RWPE1 (cell line): ENCODE measurements at regions not wholly inside any gene's neighbourhood (a gene's known extent, or its start where the extent isn't known, plus 50 kb on each side); places are given as distances from the start of the nearest gene placed in this dataset.

ENCODE experiments used
- CTCF ChIA-PET: fragments of 350-600 bp; sonication (Branson Sonifier 250); formaldehyde crosslinking; extraction: SDS; loops from one replicate; lab custom pipeline; 2021; lab: Yijun Ruan, JAX
- POLR2A ChIA-PET: fragments of 400-600 bp; formaldehyde crosslinking; extraction: SDS; loops from one replicate; lab custom pipeline; 2020; ENCODE audit warnings: antibody characterized with exemption; ENCODE audit not compliant: low non-redundant PET; lab: Yijun Ruan, JAX
- DNase-seq: peaks from one replicate; pipeline ENCODE4 v3.0.0; 2012; ENCODE audit warnings: low spot score
- H3K27ac ChIP-seq: fragments of 450-650 bp; 2 replicates; pipeline ENCODE4 v1.5.1; 2017
- TF ChIP-seq, protein P1 (sequence below): fragments of 450-650 bp; conservative IDR thresholded peaks from 2 replicates; pipeline ENCODE4 v1.5.1; 2017; ENCODE audit warnings: low read depth, mild to moderate bottlenecking

DNA sequence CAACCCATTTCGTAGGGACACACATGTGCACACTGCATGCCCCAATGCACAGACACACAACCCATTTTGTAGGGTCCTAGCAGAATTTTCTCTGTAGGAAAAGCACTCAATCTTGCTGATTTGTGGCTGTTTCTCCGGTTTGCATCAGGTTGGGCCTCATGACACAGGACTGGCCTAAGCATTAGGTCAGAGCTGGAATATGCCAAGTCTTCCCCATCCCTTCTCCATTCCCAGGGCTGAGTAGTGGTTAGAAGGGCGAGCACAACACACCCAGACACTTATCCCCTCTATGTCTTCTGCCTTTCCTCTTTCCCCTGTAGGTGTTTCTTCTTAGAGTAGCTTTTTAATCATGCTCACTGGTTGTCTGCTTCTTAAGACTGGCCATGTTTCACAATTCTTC is 295.9 kb downstream of the SOX11 start:
- H3K27ac ChIP-seq, result no peak overlapping the region
- TF ChIP-seq, protein P1, sequence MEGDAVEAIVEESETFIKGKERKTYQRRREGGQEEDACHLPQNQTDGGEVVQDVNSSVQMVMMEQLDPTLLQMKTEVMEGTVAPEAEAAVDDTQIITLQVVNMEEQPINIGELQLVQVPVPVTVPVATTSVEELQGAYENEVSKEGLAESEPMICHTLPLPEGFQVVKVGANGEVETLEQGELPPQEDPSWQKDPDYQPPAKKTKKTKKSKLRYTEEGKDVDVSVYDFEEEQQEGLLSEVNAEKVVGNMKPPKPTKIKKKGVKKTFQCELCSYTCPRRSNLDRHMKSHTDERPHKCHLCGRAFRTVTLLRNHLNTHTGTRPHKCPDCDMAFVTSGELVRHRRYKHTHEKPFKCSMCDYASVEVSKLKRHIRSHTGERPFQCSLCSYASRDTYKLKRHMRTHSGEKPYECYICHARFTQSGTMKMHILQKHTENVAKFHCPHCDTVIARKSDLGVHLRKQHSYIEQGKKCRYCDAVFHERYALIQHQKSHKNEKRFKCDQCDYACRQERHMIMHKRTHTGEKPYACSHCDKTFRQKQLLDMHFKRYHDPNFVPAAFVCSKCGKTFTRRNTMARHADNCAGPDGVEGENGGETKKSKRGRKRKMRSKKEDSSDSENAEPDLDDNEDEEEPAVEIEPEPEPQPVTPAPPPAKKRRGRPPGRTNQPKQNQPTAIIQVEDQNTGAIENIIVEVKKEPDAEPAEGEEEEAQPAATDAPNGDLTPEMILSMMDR, result no peak
- DNase-seq, result no peak
- ChIA-PET POLR2A (no interaction called here), CTCF (no interaction called here)

DNA sequence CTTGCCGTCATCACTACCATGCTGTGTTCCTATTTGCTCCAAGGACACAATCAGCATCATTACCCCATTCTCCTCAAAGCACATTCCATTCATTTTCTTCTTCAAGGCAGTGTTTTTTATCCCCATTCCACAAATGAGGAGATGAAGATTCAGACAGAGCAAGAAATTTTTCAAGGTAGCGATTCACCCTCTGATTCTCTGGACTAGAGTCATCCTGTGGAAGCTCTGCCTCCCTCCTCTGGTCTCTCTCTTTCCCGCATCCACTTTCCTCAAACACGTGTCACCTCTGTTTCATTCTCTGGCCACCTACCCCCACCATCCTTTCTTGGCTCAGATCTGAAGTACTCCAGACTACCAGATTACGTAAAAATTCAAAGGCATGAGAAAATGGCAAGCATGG is 297.9 kb downstream of the SOX11 start:
- H3K27ac ChIP-seq, result no peak overlapping the region
- ChIA-PET CTCF (no interaction called here), POLR2A (no interaction called here)
- TF ChIP-seq, protein P1, result no peak
- DNase-seq, result no peak

DNA sequence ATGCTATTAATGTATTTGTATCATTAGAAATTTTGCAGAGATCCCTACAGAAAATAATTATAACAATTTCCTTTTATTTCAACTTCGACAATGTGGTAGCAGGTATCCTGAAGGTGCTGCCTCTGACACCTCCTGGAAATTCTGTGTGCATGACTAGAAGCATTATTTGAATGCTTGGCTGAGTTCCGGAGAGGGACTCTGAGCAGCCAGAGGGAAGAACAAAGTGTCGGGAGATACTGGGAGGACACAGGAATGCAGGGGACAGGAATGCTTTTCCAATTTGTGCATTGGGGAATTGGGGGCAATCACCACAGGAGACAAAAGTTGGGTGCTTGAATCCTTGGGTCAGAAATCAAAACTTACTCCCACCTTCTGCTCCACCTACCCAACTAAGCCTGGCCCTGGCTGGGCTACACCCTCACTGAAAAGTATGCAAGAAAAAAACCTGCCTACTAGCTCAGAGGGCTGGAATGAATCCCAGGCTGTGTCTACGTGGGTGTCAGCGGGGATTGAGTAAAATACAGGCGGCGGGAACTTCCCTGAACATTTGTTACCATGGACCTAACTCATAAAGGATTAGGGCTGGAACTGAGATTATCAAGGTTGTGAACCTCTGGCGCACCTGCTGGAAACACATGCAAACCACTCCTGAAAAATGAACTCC is 299.3 kb downstream of the SOX11 start:
- no peak overlapping the region for H3K27ac ChIP-seq
- DNase-seq, result no peak
- POLR2A ChIA-PET, result no interaction called here
- TF ChIP-seq, protein P1, result no peak
- CTCF ChIA-PET, result no interaction called here

DNA sequence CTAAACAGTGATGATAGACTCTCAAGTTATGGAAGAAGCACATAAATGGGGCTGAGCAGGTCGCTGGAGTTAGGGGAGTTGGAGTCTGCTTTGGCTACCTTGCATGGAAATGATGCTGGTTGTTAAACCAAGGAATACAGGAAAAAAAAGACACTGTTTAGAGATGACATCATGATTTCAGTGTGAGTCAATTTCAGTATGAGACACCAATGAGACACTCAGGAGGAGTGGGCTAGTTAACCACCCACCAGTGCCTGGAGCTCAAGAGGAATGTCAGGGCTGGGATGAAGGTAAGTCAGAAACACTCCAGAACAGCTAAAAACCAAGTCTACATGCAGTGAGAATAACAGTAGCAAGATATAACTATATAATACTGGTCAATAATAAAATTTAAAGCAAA is 303.6 kb downstream of the SOX11 start:
- no peak for DNase-seq
- ChIA-PET CTCF (no interaction called here), POLR2A (no interaction called here)
- no peak overlapping the region for H3K27ac ChIP-seq
- TF ChIP-seq, protein P1, result no peak

DNA sequence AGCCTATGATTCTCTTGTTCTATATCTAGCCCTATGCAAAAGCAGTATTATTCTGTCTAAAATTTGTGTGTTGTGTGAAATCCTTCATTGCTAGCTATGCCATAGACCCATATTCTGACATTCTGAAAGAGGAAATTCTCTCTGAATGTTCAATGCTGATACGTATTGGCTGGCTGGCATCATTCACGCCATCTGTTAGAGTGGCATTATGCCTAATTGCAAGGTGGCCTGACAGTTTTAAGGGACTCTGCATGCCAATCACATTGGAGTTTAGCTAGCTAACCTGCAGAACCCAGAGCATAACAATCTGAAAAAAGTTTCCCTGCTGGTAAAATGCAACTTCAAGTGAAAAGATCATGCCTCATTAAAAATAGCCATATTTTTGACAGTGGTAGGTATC is 316.0 kb downstream of the SOX11 start:
- TF ChIP-seq, protein P1, result no peak
- ChIA-PET CTCF (no interaction called here), POLR2A (no interaction called here)
- no peak for DNase-seq
- H3K27ac ChIP-seq, result no peak overlapping the region

DNA sequence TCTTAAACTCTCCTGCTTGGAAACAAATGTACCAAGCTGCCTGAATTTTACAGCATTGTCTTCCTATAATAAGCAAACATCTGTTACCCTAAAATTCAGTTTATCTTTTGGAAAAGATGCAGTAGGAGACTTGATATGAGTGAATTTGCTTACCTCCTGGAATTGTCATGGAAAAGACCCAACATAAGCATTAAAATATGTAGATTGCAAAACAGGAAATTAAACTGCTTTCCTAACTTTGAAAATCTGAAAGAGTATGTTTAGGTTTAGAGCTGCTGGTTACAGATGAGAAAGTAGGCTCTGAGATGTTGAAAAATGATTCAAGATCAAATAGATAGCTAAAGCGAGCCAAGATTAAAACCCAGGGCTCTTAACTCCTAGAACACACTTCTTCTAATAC is 316.5 kb downstream of the SOX11 start:
- TF ChIP-seq, protein P1, result no peak
- no peak overlapping the region for H3K27ac ChIP-seq
- CTCF ChIA-PET, result no interaction called here
- no peak for DNase-seq
- POLR2A ChIA-PET, result no interaction called here

DNA sequence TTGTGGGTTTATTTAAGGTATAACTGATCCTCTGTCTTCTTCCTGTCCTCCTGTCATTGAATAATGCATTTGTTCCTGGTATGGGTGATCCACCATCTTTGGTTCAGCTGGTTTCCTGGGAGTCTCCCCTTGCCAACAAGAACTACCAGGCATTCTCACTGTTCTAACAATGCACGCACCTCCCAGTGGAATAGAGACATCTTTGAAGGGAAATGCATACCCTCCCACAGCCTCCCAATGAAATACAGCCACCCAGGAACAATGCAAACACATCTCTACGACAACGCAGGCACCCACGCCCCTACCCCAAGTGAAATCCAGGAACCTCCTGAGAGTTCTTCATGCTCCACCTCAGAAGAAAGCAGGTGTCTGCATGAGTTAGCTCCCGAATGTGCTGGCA is 318.0 kb downstream of the SOX11 start:
- TF ChIP-seq, protein P1, result no peak
- no peak for DNase-seq
- no peak overlapping the region for H3K27ac ChIP-seq
- ChIA-PET CTCF (no interaction called here), POLR2A (no interaction called here)
